Heart right ventricle (tissue), 16 donors: ENCODE measurements at regions not wholly inside any gene's neighbourhood (a gene's known extent, or its start where the extent isn't known, plus 50 kb on each side); places are given as distances from the start of the nearest gene placed in this dataset.

Experiments used
- ATAC-seq, 8 donors: fragments of 200-7000 bp; cut with Tn5 transposase; one replicate each; pipeline ENCODE4 v1.9.1; 2020; ENCODE audit warnings: mild to moderate bottlenecking in 8 of 8, moderate library complexity in 8 of 8, moderate number of reproducible peaks in 1 of 8
- DNase-seq, 2 donors: peaks; one replicate each; pipeline ENCODE4 v3.0.0-alpha.2; 2020
- H3K27ac ChIP-seq, 10 donors: fragments of 200-600 bp; sonication (generic) in 2 of 10; one replicate each; pipeline versions ENCODE4 v1.5.0 to v1.8.0; 2020 to 2022; ENCODE audit warnings: mild to moderate bottlenecking in 3 of 10
- H3K27me3 ChIP-seq, 7 donors: fragments of 200-600 bp; one replicate each; pipeline ENCODE4 v1.8.0; 2021 to 2022; ENCODE audit warnings: mild to moderate bottlenecking in 2 of 7
- H3K36me3 ChIP-seq, 9 donors: fragments of 200-600 bp; sonication (generic) in 1 of 9; one replicate each; pipeline versions ENCODE4 v1.5.0 to v1.8.0; 2020 to 2022; ENCODE audit warnings: mild to moderate bottlenecking in 2 of 9
- H3K4me1 ChIP-seq, 9 donors: fragments of 200-600 bp; sonication (generic) in 1 of 9; one replicate each; pipeline versions ENCODE4 v1.5.0 to v1.8.0; 2020 to 2022; ENCODE audit warnings: mild to moderate bottlenecking in 4 of 9
- H3K4me3 ChIP-seq, 10 donors: fragments of 200-600 bp; sonication (generic) in 2 of 10; one replicate each; pipeline versions ENCODE4 v1.5.0 to v1.8.0; 2020 to 2022; ENCODE audit warnings: mild to moderate bottlenecking in 7 of 10, moderate library complexity in 2 of 10
- H3K9me3 ChIP-seq, 11 donors: fragments of 200-600 bp in 10 of 11; sonication (generic) in 2 of 11; one replicate each; pipeline versions ENCODE4 v1.5.0 to v1.8.0; 2013 to 2022; ENCODE audit warnings: mild to moderate bottlenecking in 2 of 11, control low read depth in 1 of 11, moderate library complexity in 1 of 11
- WGBS, 2 donors: extraction: QIAGEN DNeasy Blood & Tissue Kit; methylation state at CpG; one replicate each; pipeline ENCODE4 v1.1.7; 2013; ENCODE audit warnings: inconsistent platforms in 1 of 2; 5-methylcytosine and 5-hydroxymethylcytosine counted together
- intact Hi-C, 10 donors: fragments of 100-400 bp; cut with DNase I; formaldehyde crosslinking; loops; one replicate each; pipeline versions ENCODE4 v1.11.1 to v1.14.2; 2022
- TF ChIP-seq, protein P1 (sequence below), 9 donors: fragments of 200-600 bp; sonication (generic) in 2 of 9; IDR thresholded peaks; one replicate each; pipeline versions ENCODE4 v1.5.0 to v1.8.0; 2021 to 2022; ENCODE audit warnings: antibody characterized with exemption in 9 of 9, mild to moderate bottlenecking in 5 of 9, moderate library complexity in 1 of 9
- donor health status: Arrhythmogenic right ventricular cardiomyopathy.
- donor health status: ischemic (EF 13 %, LVEDD 7.1; RV severe dilation, severe dysfunction).
- donor health status: healthy with polysubstance abuse.
- donor health status: DM: no; HTN: yes; CAD: no.
- donor health status: DM: no; HTN: no; CAD: no.
- donor health status: ischemic (EF 25% LVEDD 6.9; RV normal size, moderate dysfunction).
- donor health status: ischemic (EF 25% LVEDD 5.7; RV mildly dilated, moderate dysfunction).
- donor health status: healthy.
- donor health status: DM: yes; HTN: yes; CAD: no.
- donor health status: Ischemic cardiomyopathy.
- donor health status: ischemic (EF 35%, LVEDD 5.7; RV mildly dilated, moderate dysfunction).
- donor health status: nonischemic (EF 11% LVEDD 7.7; RV severe dilation, severe dysfunction).
- donor health status: DM: yes; HTN: yes; CAD: no.
- donor health status: PGD.
- donor health status: ischemic (EF 29% LVEDD 5.4; RV normal size, mild dysfunction).
- donor health status: nonischemic (EF 23%, LVEDD 6.1; RV moderate dilation, normal function).

DNA sequence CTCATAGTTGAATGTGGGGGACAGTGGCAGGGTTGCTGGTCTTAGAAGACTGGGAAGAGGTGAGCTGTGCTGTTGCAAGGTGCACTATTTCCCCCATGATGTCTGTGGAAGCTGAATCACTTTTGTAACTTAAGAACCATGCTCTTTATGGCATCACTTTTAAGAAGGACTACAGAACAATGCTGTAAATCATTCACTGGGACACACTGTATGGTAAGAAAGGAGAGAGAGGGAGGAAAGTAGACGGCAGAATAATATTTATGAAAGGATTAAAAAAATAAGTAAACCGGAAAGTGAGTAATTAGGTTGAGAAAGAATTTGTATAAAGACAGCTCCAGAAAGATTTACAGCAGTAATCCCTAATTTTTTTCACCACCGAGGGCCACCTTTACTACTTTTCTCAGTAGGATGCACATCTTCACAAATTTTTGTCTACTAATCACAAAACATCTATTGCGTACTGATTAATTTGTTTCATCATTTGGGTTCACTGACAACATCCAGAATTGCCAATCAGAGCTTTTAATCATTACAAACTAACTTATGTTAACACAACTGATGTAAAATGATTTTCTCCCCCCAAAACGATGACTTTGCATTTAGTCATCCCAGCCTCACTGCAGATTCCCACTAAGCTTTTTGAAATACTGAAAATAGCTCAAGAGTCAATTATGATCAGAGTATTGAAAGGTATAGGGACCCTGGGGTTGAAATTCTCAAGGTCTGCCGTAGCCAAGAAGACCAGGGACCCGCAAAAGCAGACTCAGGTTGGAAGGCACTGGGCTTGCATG is 560.7 kb upstream of the NOX3 start:
- Histone ChIP-seq H3K4me3 (no peak overlapping the region), H3K9me3 (no peaks in the 10 kb centered on the region), H3K4me1 (peaks cover 0 to 14% (median 2%) of the 10 kb centered on the region in 9 donors), H3K36me3 (no peaks in the 10 kb centered on the region), H3K27me3 (no peaks in the 10 kb centered on the region), H3K27ac (no peak overlapping the region)
- TF ChIP-seq, protein P1, sequence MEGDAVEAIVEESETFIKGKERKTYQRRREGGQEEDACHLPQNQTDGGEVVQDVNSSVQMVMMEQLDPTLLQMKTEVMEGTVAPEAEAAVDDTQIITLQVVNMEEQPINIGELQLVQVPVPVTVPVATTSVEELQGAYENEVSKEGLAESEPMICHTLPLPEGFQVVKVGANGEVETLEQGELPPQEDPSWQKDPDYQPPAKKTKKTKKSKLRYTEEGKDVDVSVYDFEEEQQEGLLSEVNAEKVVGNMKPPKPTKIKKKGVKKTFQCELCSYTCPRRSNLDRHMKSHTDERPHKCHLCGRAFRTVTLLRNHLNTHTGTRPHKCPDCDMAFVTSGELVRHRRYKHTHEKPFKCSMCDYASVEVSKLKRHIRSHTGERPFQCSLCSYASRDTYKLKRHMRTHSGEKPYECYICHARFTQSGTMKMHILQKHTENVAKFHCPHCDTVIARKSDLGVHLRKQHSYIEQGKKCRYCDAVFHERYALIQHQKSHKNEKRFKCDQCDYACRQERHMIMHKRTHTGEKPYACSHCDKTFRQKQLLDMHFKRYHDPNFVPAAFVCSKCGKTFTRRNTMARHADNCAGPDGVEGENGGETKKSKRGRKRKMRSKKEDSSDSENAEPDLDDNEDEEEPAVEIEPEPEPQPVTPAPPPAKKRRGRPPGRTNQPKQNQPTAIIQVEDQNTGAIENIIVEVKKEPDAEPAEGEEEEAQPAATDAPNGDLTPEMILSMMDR (IDR thresholded peaks at IDR 0.05): no peak
- DNase-seq (no peak), ATAC-seq (no peak)
- intact Hi-C loops: no loop called here
- 93% methylated on average over 7 of the region's 7 CpGs for WGBS, 2 donors

DNA sequence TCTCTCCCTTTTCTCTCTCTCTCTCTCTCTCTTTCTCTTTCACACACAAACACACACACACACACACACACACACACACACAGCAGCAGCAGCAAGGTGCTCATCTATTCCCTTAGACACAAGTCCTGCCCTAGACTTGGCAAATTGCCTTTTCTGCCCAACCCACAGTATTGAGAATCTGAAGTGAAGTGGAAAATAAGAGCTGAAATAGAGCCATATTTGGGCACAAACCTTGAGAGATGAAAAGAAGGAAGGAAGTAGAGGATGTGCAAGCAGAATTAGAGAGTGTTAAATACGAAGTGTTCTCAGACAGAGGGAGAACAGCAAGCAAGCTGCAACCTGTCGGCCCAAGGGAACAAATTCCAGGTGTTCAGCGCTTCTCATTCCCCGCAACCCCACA is 557.5 kb upstream of the NOX3 start:
- 69 to 77% methylated on average over 4 of the region's 4 CpGs for WGBS, 2 donors

DNA sequence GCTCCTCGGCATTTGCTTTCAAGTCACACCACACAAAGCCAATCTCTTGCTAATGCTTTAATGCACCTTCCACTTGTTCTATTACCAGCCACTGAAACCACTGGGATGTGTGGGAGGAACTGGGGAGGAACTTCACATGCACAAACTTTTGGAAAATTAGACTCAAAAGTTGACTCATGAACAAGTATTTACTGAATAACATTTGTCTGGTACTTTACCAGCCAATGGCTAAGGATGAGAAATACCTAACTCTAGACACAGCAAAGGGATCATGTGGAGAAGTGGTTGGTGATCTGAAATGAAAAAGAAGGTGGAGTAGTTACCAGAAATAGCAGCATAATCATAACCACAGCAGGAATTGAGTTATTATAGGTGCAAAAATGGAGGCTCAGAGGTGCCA is 554.0 kb upstream of the NOX3 start:
- H3K4me1 ChIP-seq: peaks cover 0 to 3% (median 0%) of the 10 kb centered on the region in 9 donors
- ATAC-seq (no peak), DNase-seq (no peak)
- no peak overlapping the region for H3K27ac ChIP-seq
- H3K36me3 ChIP-seq: no peaks in the 10 kb centered on the region
- no peaks in the 10 kb centered on the region for H3K9me3 ChIP-seq
- TF ChIP-seq, protein P1 (IDR thresholded peaks at IDR 0.05): no peak
- intact Hi-C loops: no loop called here
- H3K4me3 ChIP-seq: no peak overlapping the region
- WGBS, 2 donors: 93 to 96% methylated on average over 1 of the region's 1 CpG
- H3K27me3 ChIP-seq: no peaks in the 10 kb centered on the region

More for the DNA sequence above, 557.5 kb upstream of the NOX3 start:
- intact Hi-C loops: no loop called here
- ATAC-seq (no peak), DNase-seq (no peak)
- TF ChIP-seq, protein P1 (IDR thresholded peaks at IDR 0.05): no peak
- Histone ChIP-seq H3K36me3 (no peaks in the 10 kb centered on the region), H3K27ac (no peak overlapping the region), H3K27me3 (no peaks in the 10 kb centered on the region), H3K9me3 (no peaks in the 10 kb centered on the region), H3K4me1 (peaks cover 0 to 3% (median 0%) of the 10 kb centered on the region in 9 donors), H3K4me3 (no peak overlapping the region)

DNA sequence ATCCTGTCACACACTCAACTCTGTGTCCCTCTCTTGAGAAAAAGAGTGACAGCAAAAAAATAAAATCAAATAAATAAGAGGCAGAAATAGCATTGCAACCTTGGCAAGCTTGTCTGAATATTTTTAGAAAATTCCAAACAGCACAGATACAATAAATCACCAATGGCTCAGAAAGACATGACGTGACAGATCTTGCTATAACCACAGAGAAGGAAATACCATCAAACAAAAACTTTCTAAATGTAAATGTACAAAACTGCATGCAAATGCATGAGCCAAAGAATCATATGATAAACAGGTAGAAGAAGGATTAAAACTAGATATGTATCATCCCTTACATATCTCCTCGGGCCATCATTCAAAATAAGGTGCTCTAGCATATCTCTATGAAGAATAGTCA is 549.2 kb upstream of the NOX3 start:
- Histone ChIP-seq H3K9me3 (no peaks in the 10 kb centered on the region), H3K27me3 (no peaks in the 10 kb centered on the region), H3K27ac (no peak overlapping the region), H3K36me3 (no peaks in the 10 kb centered on the region), H3K4me3 (no peak overlapping the region), H3K4me1 (no peaks in the 10 kb centered on the region)
- intact Hi-C loops: no loop called here
- 76 to 80% methylated on average over 2 of the region's 2 CpGs for WGBS, 2 donors
- no peak for ATAC-seq
- no peak for DNase-seq
- TF ChIP-seq, protein P1 (IDR thresholded peaks at IDR 0.05): no peak
